Thymus (tissue), 11 donors: ENCODE measurements at regions not wholly inside any gene's neighbourhood (a gene's known extent, or its start where the extent isn't known, plus 50 kb on each side); places are given as distances from the start of the nearest gene placed in this dataset.

ENCODE experiments used
- DNase-seq, 9 donors: peaks; one replicate each; pipeline ENCODE4 v3.0.0-alpha.2; 2013; ENCODE audit warnings: low spot score in 9 of 9, low read depth in 6 of 9, missing footprints in 1 of 9
- H3K27ac ChIP-seq, 2 donors: one replicate each; pipeline ENCODE4 v1.5.1; 2013; ENCODE audit warnings: control low read depth in 1 of 2, low read depth in 1 of 2, low read length in 1 of 2, mild to moderate bottlenecking in 1 of 2, moderate library complexity in 1 of 2
- H3K27me3 ChIP-seq, 2 donors: one replicate each; pipeline ENCODE4 v1.5.1; 2013; ENCODE audit warnings: low read length in 1 of 2; ENCODE audit not compliant: control insufficient read depth in 2 of 2, insufficient read depth in 1 of 2
- H3K36me3 ChIP-seq, 2 donors: one replicate each; pipeline ENCODE4 v1.5.1; 2013; ENCODE audit warnings: low read length in 1 of 2, mild to moderate bottlenecking in 1 of 2, moderate library complexity in 1 of 2; ENCODE audit not compliant: control insufficient read depth in 2 of 2, insufficient read depth in 2 of 2
- H3K4me1 ChIP-seq, 2 donors: one replicate each; pipeline ENCODE4 v1.5.1; 2013; ENCODE audit warnings: low read length in 2 of 2; ENCODE audit not compliant: control insufficient read depth in 2 of 2, insufficient read depth in 2 of 2
- H3K4me3 ChIP-seq, 2 donors: one replicate each; pipeline ENCODE4 v1.5.1; 2013; ENCODE audit warnings: low read length in 2 of 2, control low read depth in 1 of 2, mild to moderate bottlenecking in 1 of 2
- H3K9me3 ChIP-seq, 2 donors: one replicate each; pipeline ENCODE4 v1.5.1; 2013; ENCODE audit warnings: low read length in 1 of 2, mild to moderate bottlenecking in 1 of 2; ENCODE audit not compliant: control insufficient read depth in 2 of 2, insufficient read depth in 1 of 2
- WGBS: extraction: QIAGEN DNeasy Blood & Tissue Kit; methylation state at CpG from one replicate; pipeline ENCODE4 v1.1.7; 2013; 5-methylcytosine and 5-hydroxymethylcytosine counted together
- donor health status: healthy.

- WGBS: 95% methylated on average over 5 of the region's 5 CpGs
- Histone ChIP-seq H3K9me3 (no peaks in the 10 kb centered on the region), H3K27me3 (no peaks in the 10 kb centered on the region), H3K4me1 (no peaks in the 10 kb centered on the region), H3K4me3 (no peak overlapping the region), H3K27ac (no peak overlapping the region), H3K36me3 (no peaks in the 10 kb centered on the region)
- DNase-seq: no peak
Measured at GRCh38 chr16:72384651-72385050, 212.7 kb upstream of the PMFBP1 start.

GRCh38 chr16:72380283-72380682, 208.3 kb upstream of the PMFBP1 start:
- Histone ChIP-seq H3K4me1 (no peaks in the 10 kb centered on the region), H3K27ac (no peak overlapping the region), H3K27me3 (no peaks in the 10 kb centered on the region), H3K9me3 (no peaks in the 10 kb centered on the region), H3K4me3 (no peak overlapping the region), H3K36me3 (no peaks in the 10 kb centered on the region)
- no peak for DNase-seq
- WGBS: 97% methylated on average over 1 of the region's 1 CpG

- over 99% methylated on average over 2 of the region's 2 CpGs for WGBS
- Histone ChIP-seq H3K27me3 (no peaks in the 10 kb centered on the region), H3K4me1 (no peaks in the 10 kb centered on the region), H3K36me3 (no peaks in the 10 kb centered on the region), H3K27ac (no peak overlapping the region), H3K4me3 (no peak overlapping the region), H3K9me3 (no peaks in the 10 kb centered on the region)
- no peak for DNase-seq
Measured at GRCh38 chr16:72373201-72373600, 201.2 kb upstream of the PMFBP1 start.

- 92% methylated on average over 15 of the region's 15 CpGs for WGBS
- no peaks in the 10 kb centered on the region for H3K27me3 ChIP-seq
- H3K4me3 ChIP-seq: no peak overlapping the region
- H3K4me1 ChIP-seq: no peaks in the 10 kb centered on the region
- H3K36me3 ChIP-seq: no peaks in the 10 kb centered on the region
- DNase-seq: no peak
- no peaks in the 10 kb centered on the region for H3K9me3 ChIP-seq
- no peak overlapping the region for H3K27ac ChIP-seq
Measured at GRCh38 chr16:72372087-72373045, 200.4 kb upstream of the PMFBP1 start.

GRCh38 chr16:72371307-72372086, 199.5 kb upstream of the PMFBP1 start:
- no peak overlapping the region for H3K27ac ChIP-seq
- H3K4me1 ChIP-seq: no peaks in the 10 kb centered on the region
- H3K4me3 ChIP-seq: no peak overlapping the region
- H3K36me3 ChIP-seq: no peaks in the 10 kb centered on the region
- H3K9me3 ChIP-seq: no peaks in the 10 kb centered on the region
- no peaks in the 10 kb centered on the region for H3K27me3 ChIP-seq
- DNase-seq: no peak
- 91% methylated on average over 10 of the region's 10 CpGs for WGBS

- H3K27me3 ChIP-seq: no peaks in the 10 kb centered on the region
- 92% methylated on average over 1 of the region's 1 CpG for WGBS
- no peak overlapping the region for H3K4me3 ChIP-seq
- no peaks in the 10 kb centered on the region for H3K4me1 ChIP-seq
- no peak for DNase-seq
- H3K9me3 ChIP-seq: no peaks in the 10 kb centered on the region
- H3K27ac ChIP-seq: no peak overlapping the region
- no peaks in the 10 kb centered on the region for H3K36me3 ChIP-seq
Measured at GRCh38 chr16:72369274-72369673, 197.3 kb upstream of the PMFBP1 start.

- Histone ChIP-seq H3K27ac (no peak overlapping the region), H3K36me3 (no peaks in the 10 kb centered on the region), H3K4me1 (no peaks in the 10 kb centered on the region), H3K4me3 (no peak overlapping the region), H3K9me3 (no peaks in the 10 kb centered on the region), H3K27me3 (no peaks in the 10 kb centered on the region)
- no peak for DNase-seq
Measured at GRCh38 chr16:72367851-72368250, 195.9 kb upstream of the PMFBP1 start.

GRCh38 chr16:72362973-72363372, 191.0 kb upstream of the PMFBP1 start:
- H3K27me3 ChIP-seq: no peaks in the 10 kb centered on the region
- 91% methylated on average over 3 of the region's 3 CpGs for WGBS

GRCh38 chr16:72362476-72362875, 190.5 kb upstream of the PMFBP1 start:
- no peaks in the 10 kb centered on the region for H3K27me3 ChIP-seq
- no peaks in the 10 kb centered on the region for H3K36me3 ChIP-seq
- H3K4me3 ChIP-seq: no peak overlapping the region
- no peak for DNase-seq
- 98% methylated on average over 4 of the region's 4 CpGs for WGBS
- H3K27ac ChIP-seq: no peak overlapping the region
- no peaks in the 10 kb centered on the region for H3K9me3 ChIP-seq
- no peaks in the 10 kb centered on the region for H3K4me1 ChIP-seq

More at GRCh38 chr16:72362973-72363372, 191.0 kb upstream of the PMFBP1 start:
- no peak for DNase-seq
- no peak overlapping the region for H3K4me3 ChIP-seq
- no peaks in the 10 kb centered on the region for H3K4me1 ChIP-seq
- no peaks in the 10 kb centered on the region for H3K9me3 ChIP-seq
- H3K27ac ChIP-seq: no peak overlapping the region
- no peaks in the 10 kb centered on the region for H3K36me3 ChIP-seq
